NCI-H2196 (cell line): ENCODE measurements at regions not wholly inside any gene's neighbourhood (a gene's known extent, or its start where the extent isn't known, plus 50 kb on each side); places are given as distances from the start of the nearest gene placed in this dataset.

Experiments
- DNase-seq: peaks from one replicate; lab custom pipeline; 2025; ENCODE audit not compliant: unreplicated experiment; lab: John Stamatoyannopoulos, UW

- DNase-seq = no peak
Measured at GRCh38 chr13:94968757-94969086, 256.4 kb upstream of the SOX21 start.

- DNase-seq = no peak
Measured at GRCh38 chr13:94968040-94968756, 255.9 kb upstream of the SOX21 start.

GRCh38 chr13:94967183-94968039 is 255.1 kb upstream of the SOX21 start:
- no peak for DNase-seq

- DNase-seq = peak; percentile 0
Measured at GRCh38 chr13:94966422-94966955, 254.1 kb upstream of the SOX21 start.

GRCh38 chr13:94959626-94960025 is 247.3 kb upstream of the SOX21 start:
- DNase-seq = no peak

GRCh38 chr13:94956417-94957110 is 244.2 kb upstream of the SOX21 start:
- DNase-seq = no peak

- DNase-seq = no peak
Measured at GRCh38 chr13:94952787-94953186, 240.4 kb upstream of the SOX21 start.

- DNase-seq = no peak
Measured at GRCh38 chr13:94950303-94950702, 238.0 kb upstream of the SOX21 start.

- DNase-seq = no peak
Measured at GRCh38 chr13:94947965-94948371, 235.6 kb upstream of the SOX21 start.

- DNase-seq = no peak
Measured at GRCh38 chr13:94947392-94947791, 235.0 kb upstream of the SOX21 start.

- DNase-seq = no peak
Measured at GRCh38 chr13:94946039-94946438, 233.7 kb upstream of the SOX21 start.

- no peak for DNase-seq
Measured at GRCh38 chr13:94938124-94938523, 225.8 kb upstream of the SOX21 start.

- no peak for DNase-seq
Measured at GRCh38 chr13:94936633-94937032, 224.3 kb upstream of the SOX21 start.

GRCh38 chr13:94933936-94934335 is 221.6 kb upstream of the SOX21 start:
- DNase-seq = no peak

- no peak for DNase-seq
Measured at GRCh38 chr13:94933230-94933751, 220.9 kb upstream of the SOX21 start.

- DNase-seq = no peak
Measured at GRCh38 chr13:94928127-94928775, 215.9 kb upstream of the SOX21 start.

- DNase-seq = no peak
Measured at GRCh38 chr13:94925263-94925662, 212.9 kb upstream of the SOX21 start.

- DNase-seq = no peak
Measured at GRCh38 chr13:94921181-94921580, 208.8 kb upstream of the SOX21 start.

- DNase-seq = no peak
Measured at GRCh38 chr13:94920578-94920977, 208.2 kb upstream of the SOX21 start.

- DNase-seq = no peak
Measured at GRCh38 chr13:94917824-94918223, 205.5 kb upstream of the SOX21 start.

GRCh38 chr13:94914895-94915294 is 202.6 kb upstream of the SOX21 start:
- DNase-seq = no peak
